Stimulated activated CD8-positive, alpha-beta memory T cell treated with anti-CD3 and anti-CD28 coated beads, Interleukin-15, amount 100 ng/mL, for 24 hours (primary cell): ENCODE measurements at regions not wholly inside any gene's neighbourhood (a gene's known extent, or its start where the extent isn't known, plus 50 kb on each side); places are given as distances from the start of the nearest gene placed in this dataset.

ENCODE experiments used
- DNase-seq: peaks from one replicate; pipeline ENCODE4 v3.0.0-alpha.2; 2020; ENCODE audit warnings: low read depth

DNA sequence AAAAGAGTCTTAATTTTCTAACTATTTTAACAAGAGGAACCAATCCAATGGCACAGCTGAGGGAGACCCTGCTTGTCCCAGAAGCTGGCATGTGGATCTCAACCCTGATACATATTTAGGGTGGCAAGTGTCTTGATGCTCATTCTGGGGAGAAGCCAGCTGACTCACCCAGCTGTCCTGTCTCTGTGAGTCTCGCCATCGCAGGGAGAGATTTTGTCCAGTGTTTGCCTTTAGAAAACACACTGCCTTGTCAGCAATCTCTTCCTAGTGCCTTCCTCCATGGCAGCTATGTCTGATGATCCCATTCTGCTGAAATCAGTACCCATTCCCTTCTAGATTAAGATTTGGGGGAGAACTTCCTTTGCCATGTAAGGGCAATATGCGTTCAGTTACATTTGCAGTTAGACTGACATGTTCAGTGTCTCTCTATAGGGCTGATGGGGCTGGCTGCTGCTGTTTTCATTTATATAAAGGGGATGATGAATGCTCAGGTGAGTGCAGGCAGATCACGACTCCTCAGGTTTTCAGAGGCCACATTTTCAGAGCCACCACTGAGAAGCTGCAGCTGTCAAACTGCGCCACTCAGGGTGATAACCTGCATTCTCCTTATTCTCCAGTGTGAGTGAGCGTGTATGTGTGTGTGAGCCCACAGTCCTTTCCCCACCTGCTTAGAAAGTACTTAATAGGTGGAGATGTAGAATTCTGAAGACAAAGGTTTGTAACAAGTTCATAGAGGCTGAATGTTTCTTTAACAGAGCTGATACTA is 217.0 kb downstream of the GAS1 start:
- no peak for DNase-seq

DNA sequence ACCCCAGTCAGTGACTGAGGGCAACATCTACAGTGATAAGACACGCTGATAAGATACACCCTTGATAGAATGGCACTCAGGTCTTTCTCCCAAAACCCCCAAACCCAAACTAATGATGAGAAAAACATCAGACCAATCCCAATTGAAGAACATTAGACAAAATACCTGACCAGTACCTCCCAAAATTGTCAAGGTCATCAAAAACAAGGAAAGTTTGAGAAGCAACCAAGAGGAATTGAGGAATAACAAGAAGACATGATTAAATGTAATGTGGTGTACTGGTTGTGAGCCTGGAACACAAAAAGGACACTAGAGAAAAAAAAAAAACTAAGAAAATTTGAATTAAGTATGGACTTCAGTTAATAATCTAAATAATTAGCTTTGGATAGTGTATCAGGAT is 222.8 kb downstream of the GAS1 start:
- DNase-seq: no peak

DNA sequence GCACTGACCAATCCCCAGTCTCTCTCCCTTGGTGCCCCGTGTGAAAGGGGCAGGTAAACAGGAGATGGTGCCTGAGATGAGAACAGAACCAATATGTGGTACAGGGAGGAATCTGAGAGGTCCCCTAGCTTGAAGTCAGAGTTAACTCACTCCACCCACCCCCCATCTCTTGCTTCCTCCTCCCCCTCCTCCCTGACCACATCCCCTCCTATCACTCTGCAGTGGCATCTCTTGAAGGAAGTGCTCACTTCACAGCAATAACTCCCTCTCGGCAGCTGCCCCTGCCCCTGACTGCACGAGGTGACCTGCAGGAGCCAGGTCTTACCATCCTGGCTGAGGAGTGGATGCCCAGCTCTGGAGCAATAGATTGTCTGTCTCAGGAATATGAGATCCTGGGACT is 224.0 kb downstream of the GAS1 start:
- no peak for DNase-seq

DNA sequence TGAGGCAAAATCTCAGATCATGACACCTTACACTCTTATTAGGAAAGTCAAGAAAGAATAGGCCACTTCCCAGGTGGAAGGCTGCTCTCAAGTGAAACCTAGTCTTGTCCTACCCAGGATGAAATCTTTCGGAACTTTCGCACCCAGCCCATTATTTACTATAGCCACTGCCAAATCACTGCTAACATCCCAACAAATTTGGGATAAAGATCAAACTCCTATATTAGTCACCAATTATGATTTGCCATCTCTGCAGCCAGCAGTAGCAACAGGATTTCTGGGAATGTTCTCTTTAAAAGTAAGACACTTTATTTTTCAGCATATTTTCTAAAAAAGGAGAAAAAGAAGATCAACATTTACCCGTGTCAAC is 224.6 kb downstream of the GAS1 start:
- no peak for DNase-seq

DNA sequence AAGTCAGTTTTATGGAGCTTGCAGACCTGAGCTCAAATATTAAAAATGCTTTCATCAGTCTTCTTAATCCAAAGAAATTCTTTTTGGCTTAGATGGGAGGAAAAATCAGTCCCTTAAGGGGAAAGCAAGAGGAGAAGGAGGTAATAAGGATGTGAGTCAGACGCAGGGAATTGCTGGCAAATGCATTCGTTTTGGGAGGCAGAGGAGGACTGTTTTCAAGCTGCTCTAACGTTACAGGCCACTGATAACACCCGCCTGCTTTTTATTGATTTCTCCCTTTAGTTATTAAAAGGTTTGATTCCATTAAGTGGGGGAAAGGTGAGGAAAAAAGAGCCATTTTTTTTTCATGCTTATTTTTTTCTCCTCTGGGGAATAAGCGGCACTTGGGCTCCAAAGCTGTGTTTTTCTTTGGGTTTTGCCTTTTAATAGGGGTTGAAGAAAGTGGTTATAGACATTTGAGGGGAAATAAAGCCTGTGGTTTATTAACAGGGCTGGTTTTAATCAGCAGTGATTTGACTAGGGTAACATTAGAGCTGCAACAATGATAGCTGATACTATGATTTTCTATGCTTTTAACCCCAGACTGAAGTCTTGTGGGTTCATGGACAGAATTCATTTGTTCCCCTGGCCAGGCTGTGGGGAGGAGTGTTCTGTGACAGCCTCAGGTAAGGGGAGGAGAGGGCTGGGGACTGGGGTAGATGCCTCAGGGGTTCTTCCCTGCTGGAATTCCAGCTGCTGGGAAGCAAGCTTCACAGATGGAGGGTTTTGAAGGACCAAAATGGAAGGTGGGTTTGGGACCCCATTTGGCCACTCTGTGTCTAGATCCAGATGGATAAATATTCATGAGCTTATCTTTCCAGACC is 225.2 kb downstream of the GAS1 start:
- no peak for DNase-seq

DNA sequence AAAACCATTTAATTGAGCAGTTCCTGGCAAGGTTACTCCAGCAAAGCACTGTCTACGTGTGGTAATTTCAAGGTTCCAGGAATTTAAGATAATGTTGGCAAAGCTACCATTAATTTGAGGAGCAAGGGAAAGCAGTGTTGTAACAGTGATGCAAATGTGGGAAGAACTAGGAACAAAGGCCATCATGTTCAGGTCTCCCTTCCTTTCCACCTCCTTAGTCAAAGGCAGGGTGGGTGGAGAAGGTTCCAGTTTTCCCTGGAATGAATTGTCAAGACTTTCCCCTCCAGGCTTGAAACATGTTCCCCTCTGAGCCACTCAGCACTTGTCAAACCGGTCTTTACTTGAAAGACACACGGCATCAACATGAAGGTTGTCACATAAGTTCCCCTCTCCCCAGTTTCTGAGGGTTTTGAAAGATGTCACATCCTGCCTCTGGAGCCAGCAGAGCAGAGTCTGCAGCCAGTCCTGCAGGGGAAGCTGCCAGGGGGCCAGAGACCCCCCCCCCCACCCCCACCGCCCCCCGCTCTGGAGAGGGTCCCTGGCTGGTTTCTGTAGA is 226.0 kb downstream of the GAS1 start:
- DNase-seq: no peak

DNA sequence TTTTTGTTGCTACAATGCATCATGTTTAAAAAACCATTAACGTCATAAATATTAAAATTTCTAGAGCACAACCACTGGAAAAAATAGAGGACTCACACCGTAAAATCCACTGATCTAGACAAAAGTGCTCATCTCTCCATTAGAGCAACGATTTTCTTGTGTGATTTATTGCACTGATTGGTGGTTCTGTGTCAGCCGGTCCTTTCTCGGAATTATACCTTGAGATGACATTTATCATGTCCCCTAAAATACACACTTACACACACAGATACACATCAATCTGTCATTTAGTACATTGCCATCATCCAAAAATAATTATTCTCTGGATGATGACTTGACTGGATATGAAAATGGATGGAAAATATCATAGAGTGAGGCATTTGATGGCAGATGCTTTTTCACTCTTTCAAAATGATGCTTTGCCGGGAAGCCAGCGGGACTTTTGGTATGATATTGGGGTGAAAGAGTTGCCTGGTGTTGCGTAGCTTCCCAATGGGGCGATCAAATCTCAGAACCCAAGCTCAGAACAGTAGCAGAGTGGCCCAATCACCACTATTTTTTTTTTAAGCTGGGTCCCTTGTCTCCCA is 226.6 kb downstream of the GAS1 start:
- DNase-seq: no peak

DNA sequence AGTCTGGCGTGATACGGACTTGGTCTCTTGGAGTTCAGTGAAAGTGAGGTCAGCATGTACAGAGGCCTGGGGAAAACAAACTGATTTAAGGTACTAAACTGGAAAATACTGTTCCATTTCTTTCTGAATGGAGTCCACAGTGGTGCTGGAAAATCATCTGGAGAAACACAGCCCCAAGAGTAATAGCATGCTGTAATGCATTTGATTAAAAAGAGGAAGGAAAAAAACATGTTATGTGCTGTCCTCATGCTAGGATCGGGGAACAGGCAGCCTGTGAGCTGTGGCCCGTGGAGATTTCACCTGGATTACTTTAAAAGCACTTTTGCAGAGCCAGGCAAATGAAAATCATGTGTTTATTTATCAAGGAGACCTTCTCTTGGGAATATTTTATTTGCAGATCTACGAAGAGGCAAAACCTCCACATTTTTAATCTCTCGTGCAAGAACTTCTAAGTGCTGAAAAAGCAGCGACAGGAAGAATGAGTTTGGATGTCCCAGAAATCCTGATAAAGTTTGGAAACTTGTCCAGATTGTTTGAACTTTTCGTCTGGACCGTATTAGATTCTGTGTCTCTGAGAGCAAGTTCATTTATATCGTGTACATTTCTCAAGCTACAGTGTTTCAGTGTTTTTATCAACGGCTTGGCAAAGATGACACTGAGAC is 228.8 kb downstream of the GAS1 start:
- no peak for DNase-seq

DNA sequence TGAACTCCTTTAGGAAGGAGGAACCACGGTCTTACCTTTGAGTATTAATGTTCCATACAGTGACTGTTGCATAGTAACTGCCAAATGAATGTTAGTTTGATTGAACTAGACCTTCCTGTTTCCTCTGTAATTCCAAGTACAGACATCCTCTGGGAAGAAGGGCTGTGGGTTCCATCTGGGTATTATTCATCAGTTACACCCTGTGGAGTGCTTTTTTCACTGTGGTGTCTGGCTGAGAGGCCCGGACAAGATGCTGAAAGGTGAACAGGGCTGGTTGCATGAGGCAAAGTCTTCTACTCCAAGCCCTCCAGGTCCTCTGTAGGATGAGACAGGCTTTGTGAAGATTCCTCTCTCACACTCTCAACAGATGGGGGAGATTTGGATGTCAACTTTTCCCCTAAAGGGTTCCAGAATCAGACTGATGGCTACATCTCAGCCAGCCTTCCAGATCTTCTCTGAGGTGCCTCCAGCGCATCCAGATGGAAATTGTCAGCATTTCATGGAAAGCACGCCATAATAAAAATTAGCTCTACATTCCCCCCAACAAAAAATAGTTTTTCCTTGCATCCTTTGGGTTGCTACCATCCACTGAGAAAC is 230.9 kb downstream of the GAS1 start:
- no peak for DNase-seq

DNA sequence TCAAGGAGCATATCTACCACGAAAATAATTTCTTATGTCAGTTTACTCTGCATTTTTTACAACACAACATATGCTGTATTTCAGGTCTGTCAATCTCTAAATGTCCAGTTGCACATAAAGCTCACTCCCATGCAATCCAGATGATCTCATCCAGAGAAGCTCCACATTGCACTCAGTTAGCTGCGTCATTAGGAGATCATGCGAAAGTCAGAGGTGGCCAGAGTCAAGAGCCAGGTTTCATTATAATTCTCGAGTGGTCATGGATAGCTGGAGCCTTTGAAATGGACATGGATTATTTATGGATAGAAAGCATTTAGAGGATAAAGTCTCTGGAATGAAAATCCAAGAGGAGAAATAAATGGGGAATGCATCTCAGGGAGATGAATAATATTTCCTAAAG is 232.3 kb downstream of the GAS1 start:
- no peak for DNase-seq

DNA sequence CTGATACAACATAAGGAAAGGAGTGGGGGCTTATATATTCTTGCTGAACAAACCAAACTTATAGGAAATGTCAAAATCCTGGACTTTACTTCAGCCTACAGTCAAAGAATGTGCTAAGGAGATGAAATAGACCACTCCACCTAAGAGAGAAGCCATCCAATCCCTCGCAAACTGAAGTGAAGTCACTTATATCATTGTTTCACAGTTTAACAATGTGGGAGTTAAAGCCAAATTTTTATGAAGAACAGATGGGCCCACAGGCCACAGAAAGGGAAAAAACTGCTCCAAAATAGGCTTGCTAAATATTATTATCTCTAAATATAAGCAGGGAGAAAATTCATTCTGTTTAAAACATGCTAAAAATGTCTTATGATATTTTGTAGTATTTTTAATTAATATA is 233.3 kb downstream of the GAS1 start:
- DNase-seq: no peak

DNA sequence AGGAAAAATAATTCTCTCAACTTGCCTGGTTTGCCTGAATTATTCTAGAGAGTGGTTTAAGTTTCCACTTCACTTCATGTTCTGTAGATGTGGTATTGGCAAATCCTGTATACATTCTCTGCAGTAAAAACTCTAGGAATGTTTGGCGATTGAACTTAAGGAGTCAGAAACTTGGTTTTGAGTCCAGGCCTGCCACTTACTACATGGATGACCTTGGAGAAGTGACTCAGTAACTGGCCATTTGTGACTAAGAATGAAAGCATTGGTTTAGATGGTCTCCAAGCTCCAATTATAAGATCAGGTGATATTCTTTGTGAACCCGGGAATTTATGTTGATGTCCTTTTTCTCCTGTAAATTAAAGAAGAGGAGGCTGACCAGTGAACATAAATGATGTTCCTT is 233.8 kb downstream of the GAS1 start:
- no peak for DNase-seq

DNA sequence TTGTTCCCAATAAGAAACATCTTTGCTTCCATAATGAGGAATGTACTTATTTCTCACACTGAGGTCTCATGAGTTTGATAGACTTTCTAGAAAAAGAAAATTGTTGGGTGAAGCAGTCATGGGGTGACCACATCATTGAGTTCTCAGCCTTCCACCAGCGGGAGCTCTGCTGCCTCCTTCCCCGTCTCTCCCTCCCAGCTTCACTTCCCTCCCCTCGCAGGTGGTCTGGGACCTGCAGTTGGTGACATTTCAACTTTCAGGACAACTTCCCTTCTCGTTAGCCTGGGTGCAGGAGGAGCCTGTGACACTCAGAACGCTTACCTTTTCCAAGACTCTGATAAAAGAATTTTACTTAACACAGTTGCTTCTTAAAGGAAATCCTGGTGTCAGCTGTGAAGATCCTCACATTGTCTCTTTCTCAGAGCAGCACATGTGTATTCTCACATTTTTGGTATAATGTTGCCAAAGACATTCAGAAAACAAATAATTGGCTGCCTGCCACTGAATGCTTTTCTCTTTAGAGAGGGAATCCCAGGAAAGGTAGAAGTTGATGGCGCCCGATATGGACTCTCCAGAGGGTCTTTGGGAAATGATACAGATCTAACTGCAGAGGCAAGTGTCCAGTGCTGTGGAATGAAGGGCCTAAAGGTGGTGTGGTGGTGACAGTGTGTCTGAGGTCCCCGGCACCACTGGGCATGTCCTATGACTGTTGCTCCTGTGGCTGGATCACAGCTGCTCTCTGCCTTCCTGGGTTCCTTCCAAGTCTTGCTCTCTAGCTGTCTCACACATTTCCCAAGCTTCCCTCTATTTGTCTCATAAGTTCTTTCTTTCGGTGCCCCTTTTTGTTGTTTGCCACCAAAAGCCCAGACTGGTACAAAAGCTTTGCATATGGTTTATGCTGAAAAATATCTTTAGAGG is 238.1 kb downstream of the GAS1 start:
- DNase-seq: no peak

DNA sequence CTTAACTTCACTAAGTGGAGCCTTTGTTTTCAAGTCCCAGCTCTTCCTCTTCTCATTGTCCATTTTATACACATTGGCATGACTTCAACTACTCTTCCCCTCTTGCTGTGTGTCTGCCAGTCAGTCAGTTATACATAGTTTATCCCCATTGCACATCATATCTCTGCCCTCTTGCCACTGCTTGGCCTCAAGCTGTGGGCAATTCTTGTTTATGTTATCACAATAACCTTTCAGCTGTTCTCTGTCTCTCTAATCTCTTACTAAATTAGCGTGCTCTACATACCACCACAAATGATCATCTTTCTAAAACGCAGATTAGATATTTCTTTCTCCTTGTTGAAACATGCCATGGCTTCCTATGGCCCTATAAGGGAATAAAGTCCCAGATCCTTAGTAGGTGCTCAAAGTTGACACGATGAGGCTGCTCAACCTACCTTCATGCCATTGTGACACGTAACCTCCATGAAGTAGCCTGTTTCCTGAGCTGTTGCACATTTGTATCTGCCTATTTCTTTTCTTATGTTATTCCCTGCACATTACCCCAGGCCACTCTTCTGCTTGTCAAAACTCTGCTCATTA is 239.3 kb downstream of the GAS1 start:
- DNase-seq: no peak

DNA sequence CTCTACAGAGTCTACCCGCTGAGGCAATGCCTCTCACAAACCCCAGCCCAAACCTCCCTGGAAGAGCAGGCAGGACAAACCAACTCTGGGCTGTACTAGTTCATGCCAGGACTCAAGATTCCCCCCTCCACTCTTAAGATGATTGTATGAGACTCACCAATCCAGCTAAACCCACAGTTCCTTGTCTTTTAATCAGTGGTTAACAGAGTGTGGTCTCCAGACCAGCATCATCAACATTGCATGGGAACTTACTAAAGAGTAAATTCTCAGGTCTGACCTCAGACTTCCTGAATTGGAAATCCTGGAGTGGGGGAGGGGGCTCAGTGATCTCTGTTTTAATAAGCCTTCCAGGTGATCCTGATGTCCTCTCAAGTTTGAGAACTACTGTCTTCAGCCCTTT is 240.9 kb downstream of the GAS1 start:
- no peak for DNase-seq

DNA sequence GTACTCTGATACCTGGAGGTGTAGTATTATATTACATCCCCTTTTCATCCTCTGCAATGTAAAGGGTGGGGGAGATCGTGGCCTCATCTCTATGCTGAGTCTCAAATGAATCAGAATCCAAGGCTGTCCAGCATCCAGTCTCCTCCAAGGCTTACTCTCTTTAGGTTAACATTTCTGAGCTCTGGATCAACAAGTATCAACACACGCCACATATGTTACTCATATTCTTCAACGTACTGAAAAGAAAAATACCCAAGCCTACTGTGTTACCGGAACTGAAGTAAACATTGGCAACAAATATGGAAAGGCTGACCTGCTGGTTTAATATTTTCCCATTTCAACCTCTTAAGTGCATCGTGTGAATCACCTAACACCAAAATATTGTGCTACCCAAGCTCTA is 241.8 kb downstream of the GAS1 start:
- DNase-seq: no peak

DNA sequence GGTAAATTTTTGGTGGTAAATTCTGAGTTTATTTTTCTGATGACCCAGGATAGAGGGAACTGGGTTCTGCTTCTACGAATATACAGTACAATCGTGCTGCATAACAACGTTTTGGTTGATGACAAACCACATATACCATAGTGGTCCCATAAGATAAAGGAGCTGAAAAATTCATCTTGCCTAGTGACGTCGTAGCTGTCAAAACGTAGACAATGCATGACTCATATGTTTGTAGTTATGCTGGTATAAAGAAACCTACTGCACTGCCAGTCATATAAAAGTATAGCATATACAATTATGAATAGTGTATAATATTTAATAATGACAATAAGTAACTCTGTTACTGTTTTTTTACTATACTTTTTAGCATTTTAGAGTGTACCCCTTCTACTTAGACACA is 244.0 kb downstream of the GAS1 start:
- no peak for DNase-seq

DNA sequence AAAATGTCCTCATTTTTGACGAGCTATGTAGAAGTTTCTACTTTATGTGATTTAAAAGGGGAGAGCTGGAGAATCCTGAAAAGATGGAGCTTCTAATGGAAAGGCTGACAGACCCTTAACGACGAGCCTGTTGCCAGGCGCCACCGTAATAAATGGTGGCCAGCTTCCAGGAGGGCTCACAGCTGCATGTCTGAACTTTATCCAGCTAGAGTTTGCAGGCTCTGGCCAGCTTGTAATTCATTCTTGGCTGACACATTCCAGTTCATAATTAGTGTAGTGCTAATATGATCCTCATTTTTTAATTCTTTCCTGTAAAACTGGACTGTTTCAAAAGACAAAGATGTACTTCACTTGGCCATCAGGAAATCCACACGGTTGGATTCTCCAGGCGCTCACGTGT is 246.7 kb downstream of the GAS1 start:
- no peak for DNase-seq

DNA sequence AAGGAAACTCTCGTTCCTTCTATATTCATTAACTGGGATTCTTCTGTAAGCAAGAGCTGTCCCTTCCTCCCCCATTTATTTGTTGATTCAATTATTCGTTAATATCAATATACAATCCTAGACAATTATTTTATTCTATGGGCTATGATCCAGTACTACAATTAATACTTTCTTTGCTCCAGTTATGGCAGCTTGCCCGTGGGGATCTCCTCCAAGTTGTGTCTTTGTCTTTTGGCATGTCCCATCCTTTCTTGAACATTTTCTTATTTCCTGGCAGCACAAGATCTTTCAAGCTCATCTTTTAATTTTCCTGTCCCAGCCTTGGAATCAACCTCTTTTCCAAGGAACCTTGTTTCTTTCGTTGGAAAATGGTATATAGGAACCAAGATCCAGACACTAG is 249.3 kb downstream of the GAS1 start:
- DNase-seq: no peak

DNA sequence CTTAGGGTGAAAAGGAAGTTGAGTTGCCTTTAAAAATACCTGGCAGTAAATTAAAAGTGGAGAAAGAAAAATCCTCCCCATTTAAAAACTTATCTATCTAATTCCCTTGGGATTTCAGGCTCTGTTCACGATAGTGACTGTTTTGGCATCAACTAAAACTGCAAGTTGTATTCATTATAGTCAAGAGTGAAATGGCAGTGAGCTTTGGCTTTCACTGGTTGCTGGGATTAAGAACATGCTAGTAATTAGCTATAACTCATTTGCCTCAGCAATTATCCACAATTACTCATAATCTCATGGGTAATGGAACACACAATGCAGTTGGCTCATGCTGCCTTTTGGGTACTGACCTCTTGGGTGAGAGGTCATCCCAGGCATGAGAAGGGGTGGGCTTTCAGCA is 250.1 kb downstream of the GAS1 start:
- DNase-seq: no peak
